Stomach (tissue), 8 donors: ENCODE measurements at regions not wholly inside any gene's neighbourhood (a gene's known extent, or its start where the extent isn't known, plus 50 kb on each side); places are given as distances from the start of the nearest gene placed in this dataset.
"Not testable (repeated sequence)": the region's sequence is repeated elsewhere in the genome, so short reads cannot be mapped to it uniquely, and the experiment has no call there.

ENCODE experiments used
- DNase-seq, 2 donors: peaks; one replicate each; pipeline versions ENCODE4 v3.0.0 to v3.0.0-alpha.2; 2013 to 2019
- H3K27ac ChIP-seq, 5 donors: fragments of 200-600 bp in 4 of 5; sonication (generic) in 4 of 5; one replicate each; pipeline ENCODE4 v1.5.1; 2013 to 2019; ENCODE audit warnings: mild to moderate bottlenecking in 1 of 5, moderate library complexity in 1 of 5
- H3K27me3 ChIP-seq, 3 donors: fragments of 200-600 bp; sonication (generic); one replicate each; pipeline ENCODE4 v1.5.1; 2017 to 2019; ENCODE audit warnings: mixed run types in 1 of 3
- H3K36me3 ChIP-seq, 4 donors: fragments of 200-600 bp; sonication (generic); 1 replicate in 3 of 4; 2 replicates in 1 of 4; pipeline ENCODE4 v1.5.1; 2016 to 2019
- H3K4me1 ChIP-seq, 4 donors: fragments of 200-600 bp; sonication (generic); one replicate each; pipeline ENCODE4 v1.5.1; 2016 to 2019
- H3K4me3 ChIP-seq, 4 donors: fragments of 200-600 bp; sonication (generic) in 3 of 4; one replicate each; pipeline ENCODE4 v1.5.1; 2016 to 2019; ENCODE audit warnings: mild to moderate bottlenecking in 1 of 4
- H3K9me3 ChIP-seq, 4 donors: fragments of 200-600 bp; sonication (generic); one replicate each; pipeline ENCODE4 v1.5.1; 2016 to 2019
- EP300 ChIP-seq: sonication (generic); formaldehyde crosslinking; IDR thresholded peaks from one replicate; pipeline ENCODE4 v1.6.1; 2017; ENCODE audit warnings: antibody characterized with exemption
- POLR2A ChIP-seq, 4 donors: fragments of 450-650 bp; IDR thresholded peaks; one replicate each; pipeline ENCODE4 v1.6.1; 2016; ENCODE audit warnings: antibody characterized with exemption in 4 of 4, control low read depth in 2 of 4, mild to moderate bottlenecking in 1 of 4, moderate library complexity in 1 of 4
- POLR2AphosphoS5 ChIP-seq, 3 donors: sonication (generic); formaldehyde crosslinking; IDR thresholded peaks; one replicate each; pipeline ENCODE4 v1.6.1; 2016; ENCODE audit warnings: antibody characterized with exemption in 3 of 3
- WGBS, 5 donors: extraction: QIAGEN DNeasy Blood & Tissue Kit in 3 of 5; methylation state at CpG; one replicate each; pipeline versions ENCODE4 v1.1.5 to v1.1.7; 2013 to 2018; 5-methylcytosine and 5-hydroxymethylcytosine counted together
- intact Hi-C: fragments of 100-400 bp; cut with DNase I; formaldehyde crosslinking; loops from one replicate; pipeline ENCODE4 v1.15.1; 2023; ENCODE audit warnings: low total_unique reads
- TF ChIP-seq, protein P1 (sequence below), 7 experiments: fragments of 450-650 bp in 4 of 7; fragments of 200-600 bp in 3 of 7; sonication (generic) in 3 of 7; IDR thresholded peaks; one replicate each; pipeline ENCODE4 v1.5.1; 2016 to 2019; ENCODE audit warnings: antibody characterized with exemption in 7 of 7, control low read depth in 2 of 7, mild to moderate bottlenecking in 1 of 7
- donor health status: healthy with polysubstance abuse.
- donor health status: Bipolar disorder and iron deficiency.
- donor health status: healthy.

DNA sequence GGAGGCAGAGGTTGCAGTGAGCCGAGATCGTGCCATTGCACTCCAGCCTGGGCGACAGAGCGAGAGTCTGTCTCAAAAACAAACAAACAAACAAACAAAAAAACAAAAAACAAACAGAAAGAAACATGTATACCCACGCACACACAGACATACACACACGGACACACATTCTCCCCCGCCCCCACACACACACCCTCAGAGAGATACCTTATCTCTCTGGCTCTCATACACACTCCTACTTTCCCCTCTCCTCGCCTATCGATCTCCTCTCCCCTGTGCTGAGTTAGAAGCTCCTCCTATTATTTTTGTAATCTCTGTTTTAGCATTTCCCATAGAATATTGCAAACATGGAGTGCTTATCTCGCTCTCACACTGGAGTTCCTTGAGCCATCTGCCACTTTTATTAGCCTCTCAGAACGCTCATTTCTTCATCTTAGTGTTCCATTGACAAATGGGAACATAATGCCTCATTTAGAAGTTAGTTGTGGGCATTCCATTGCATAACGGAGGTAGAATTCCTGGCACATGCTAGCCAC lies 144.2 kb upstream of the CITED2 start:
- no peak overlapping the region for H3K27ac ChIP-seq
- DNase-seq = no peak
- TF ChIP-seq POLR2A (IDR thresholded peaks at IDR 0.05) (no peak), POLR2AphosphoS5 (IDR thresholded peaks at IDR 0.05) (no peak), EP300 (no peak)
- TF ChIP-seq, protein P1, sequence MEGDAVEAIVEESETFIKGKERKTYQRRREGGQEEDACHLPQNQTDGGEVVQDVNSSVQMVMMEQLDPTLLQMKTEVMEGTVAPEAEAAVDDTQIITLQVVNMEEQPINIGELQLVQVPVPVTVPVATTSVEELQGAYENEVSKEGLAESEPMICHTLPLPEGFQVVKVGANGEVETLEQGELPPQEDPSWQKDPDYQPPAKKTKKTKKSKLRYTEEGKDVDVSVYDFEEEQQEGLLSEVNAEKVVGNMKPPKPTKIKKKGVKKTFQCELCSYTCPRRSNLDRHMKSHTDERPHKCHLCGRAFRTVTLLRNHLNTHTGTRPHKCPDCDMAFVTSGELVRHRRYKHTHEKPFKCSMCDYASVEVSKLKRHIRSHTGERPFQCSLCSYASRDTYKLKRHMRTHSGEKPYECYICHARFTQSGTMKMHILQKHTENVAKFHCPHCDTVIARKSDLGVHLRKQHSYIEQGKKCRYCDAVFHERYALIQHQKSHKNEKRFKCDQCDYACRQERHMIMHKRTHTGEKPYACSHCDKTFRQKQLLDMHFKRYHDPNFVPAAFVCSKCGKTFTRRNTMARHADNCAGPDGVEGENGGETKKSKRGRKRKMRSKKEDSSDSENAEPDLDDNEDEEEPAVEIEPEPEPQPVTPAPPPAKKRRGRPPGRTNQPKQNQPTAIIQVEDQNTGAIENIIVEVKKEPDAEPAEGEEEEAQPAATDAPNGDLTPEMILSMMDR (IDR thresholded peaks at IDR 0.05) = no peak
- WGBS, 5 donors = 78 to 82% (median 80%) methylated on average over 12 of the region's 12 CpGs
- no peaks in the 10 kb centered on the region for H3K27me3 ChIP-seq
- peaks cover 2 to 14% (median 9%) of the 10 kb centered on the region in 4 donors for H3K4me1 ChIP-seq
- no peak overlapping the region for H3K4me3 ChIP-seq
- intact Hi-C loops = no loop called here
- no peaks in the 10 kb centered on the region for H3K36me3 ChIP-seq
- H3K9me3 ChIP-seq = no peaks in the 10 kb centered on the region

DNA sequence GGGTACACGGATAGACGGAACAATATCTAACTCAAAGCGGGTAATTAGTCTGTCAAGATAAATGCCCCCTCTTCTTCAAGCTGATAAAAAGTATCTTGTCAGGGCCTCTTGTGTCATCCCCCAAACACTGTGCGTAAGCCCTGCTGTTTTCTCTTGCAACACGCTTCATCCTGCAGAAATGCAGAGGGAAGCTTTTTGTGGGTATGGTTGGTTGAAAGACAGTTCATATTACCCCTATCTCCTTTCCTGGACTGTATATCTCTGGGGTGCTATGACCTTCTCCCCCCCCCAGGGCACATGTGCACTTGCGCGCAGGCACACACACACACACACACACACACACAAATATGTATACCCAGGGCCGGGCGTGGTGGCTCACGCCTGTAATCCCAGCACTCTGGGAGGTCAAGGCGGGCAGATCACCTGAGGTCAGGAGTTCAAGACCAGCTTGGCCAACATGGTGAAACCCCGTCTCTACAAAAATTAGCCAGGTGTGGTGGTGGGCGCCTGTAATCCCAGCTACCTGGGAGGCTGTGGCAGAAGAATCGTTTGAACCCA lies 143.6 kb upstream of the CITED2 start:
- DNase-seq, H3K27me3 ChIP-seq, H3K9me3 ChIP-seq, H3K27ac ChIP-seq, H3K36me3 ChIP-seq, H3K4me3 ChIP-seq, intact Hi-C loops: not testable (repeated sequence)
- 84 to 91% (median 88%) methylated on average over 12 to 14 of the region's 14 CpGs for WGBS, 5 donors
- peaks cover 2 to 14% (median 9%) of the 10 kb centered on the region in 4 donors for H3K4me1 ChIP-seq

DNA sequence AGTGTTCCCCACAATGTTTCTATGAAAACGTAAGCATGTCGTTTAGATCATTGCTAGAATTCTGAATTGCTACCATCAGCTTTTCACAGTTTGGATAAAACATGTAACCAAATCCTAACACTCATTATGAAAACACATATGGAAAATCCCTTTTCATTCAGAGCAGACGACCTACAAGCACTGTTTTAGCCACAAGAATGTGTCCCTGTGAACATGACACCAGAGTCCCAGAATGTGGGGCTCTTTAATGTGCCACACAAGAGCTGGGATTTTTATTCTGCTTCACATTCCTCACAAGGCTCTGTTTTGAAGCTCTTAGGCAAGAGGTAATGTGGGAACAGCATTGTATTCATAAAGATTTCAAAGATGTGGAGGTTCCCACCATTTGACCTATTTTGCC lies 141.1 kb upstream of the CITED2 start:
- no peaks in the 10 kb centered on the region for H3K27me3 ChIP-seq
- peaks cover 2 to 14% (median 9%) of the 10 kb centered on the region in 4 donors for H3K4me1 ChIP-seq
- no peak for DNase-seq
- WGBS, 5 donors = 60 to 69% (median 63%) methylated on average over 3 of the region's 3 CpGs
- H3K4me3 ChIP-seq = no peak overlapping the region
- H3K27ac ChIP-seq = no peak overlapping the region
- TF ChIP-seq EP300 (no peak), POLR2AphosphoS5 (IDR thresholded peaks at IDR 0.05) (no peak), POLR2A (IDR thresholded peaks at IDR 0.05) (no peak)
- TF ChIP-seq, protein P1 (IDR thresholded peaks at IDR 0.05) = no peak
- no peaks in the 10 kb centered on the region for H3K9me3 ChIP-seq
- intact Hi-C loops = no loop called here
- no peaks in the 10 kb centered on the region for H3K36me3 ChIP-seq

DNA sequence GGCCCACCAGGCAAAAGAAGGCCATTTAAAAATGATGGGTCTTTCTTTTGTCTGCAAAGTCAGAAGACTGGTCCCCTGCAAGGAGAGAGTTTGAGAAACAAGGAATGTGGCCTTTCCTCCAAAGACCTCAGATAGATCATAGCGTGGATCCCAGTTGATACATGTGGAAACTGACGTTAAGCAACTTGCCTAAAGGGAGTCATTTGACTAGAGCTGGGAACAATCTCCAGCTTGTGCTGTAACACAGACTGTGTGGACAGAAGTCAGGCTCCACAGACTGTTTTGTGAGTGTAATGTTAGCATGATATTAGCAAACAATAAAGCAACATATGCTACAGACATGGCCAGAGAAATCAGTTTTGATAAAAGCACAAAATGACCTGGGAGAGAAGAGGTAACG lies 140.4 kb upstream of the CITED2 start:
- intact Hi-C loops = no loop called here
- Histone ChIP-seq H3K36me3 (no peaks in the 10 kb centered on the region), H3K4me1 (peaks cover 1 to 16% (median 6%) of the 10 kb centered on the region in 4 donors), H3K27me3 (no peaks in the 10 kb centered on the region), H3K27ac (no peak overlapping the region), H3K9me3 (no peaks in the 10 kb centered on the region), H3K4me3 (no peak overlapping the region)
- no peak for TF ChIP-seq POLR2A (IDR thresholded peaks at IDR 0.05)
- TF ChIP-seq, protein P1 (IDR thresholded peaks at IDR 0.05) = no peak
- TF ChIP-seq POLR2AphosphoS5 (IDR thresholded peaks at IDR 0.05) = no peak
- TF ChIP-seq EP300 = no peak
- 74 to 80% (median 77%) methylated on average over 3 of the region's 3 CpGs for WGBS, 5 donors
- no peak for DNase-seq

DNA sequence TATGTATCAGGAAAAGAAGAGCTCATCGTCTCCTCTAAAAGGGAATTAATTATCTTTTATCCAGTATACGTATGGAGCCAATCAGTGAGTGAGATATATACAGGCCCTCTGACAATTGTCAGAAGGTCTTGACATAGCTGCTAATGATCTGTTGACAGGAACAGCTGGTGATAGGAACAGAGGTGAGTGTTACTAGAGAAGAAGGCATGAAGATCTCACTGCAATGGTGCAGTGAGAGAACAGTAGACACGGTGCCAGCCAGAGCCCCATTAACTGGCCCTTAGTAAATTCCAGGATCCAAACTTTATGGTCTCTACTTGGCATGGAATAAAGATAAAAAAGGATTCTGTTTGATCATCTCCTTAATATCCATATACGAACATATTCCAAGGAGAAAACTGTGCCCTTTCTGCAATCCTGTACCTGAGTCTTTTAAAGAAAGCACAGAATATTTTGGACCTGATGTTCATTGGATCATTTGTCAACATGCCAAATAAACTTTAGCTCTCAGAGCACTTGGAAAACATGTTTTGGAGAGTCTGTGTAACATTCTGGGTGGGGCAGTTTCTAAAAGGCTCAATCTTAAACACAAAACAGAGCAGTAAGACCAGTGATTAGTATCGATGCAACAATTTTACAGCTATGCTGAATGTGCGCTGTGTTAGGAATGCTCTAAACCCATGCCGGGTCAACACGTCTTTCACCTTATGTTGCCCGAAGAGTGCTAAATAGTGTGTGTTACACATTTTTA lies 135.8 kb upstream of the CITED2 start:
- Histone ChIP-seq H3K4me1 (peaks cover 0 to 6% (median 0%) of the 10 kb centered on the region in 4 donors), H3K27ac (no peak overlapping the region), H3K27me3 (no peaks in the 10 kb centered on the region), H3K9me3 (no peaks in the 10 kb centered on the region), H3K36me3 (no peaks in the 10 kb centered on the region), H3K4me3 (no peak overlapping the region)
- TF ChIP-seq POLR2AphosphoS5 (IDR thresholded peaks at IDR 0.05) (no peak), EP300 (no peak), POLR2A (IDR thresholded peaks at IDR 0.05) (no peak)
- TF ChIP-seq, protein P1 (IDR thresholded peaks at IDR 0.05) = no peak
- WGBS, 5 donors = 70 to 84% (median 77%) methylated on average over 9 of the region's 9 CpGs
- no peak for DNase-seq
- intact Hi-C loops = no loop called here
